COR-L47 (cell line): ENCODE measurements at regions not wholly inside any gene's neighbourhood (a gene's known extent, or its start where the extent isn't known, plus 50 kb on each side); places are given as distances from the start of the nearest gene placed in this dataset.
"Not testable (repeated sequence)": the region's sequence is repeated elsewhere in the genome, so short reads cannot be mapped to it uniquely, and the experiment has no call there.

Experiments
- DNase-seq: peaks from one replicate; lab custom pipeline; 2025; lab: John Stamatoyannopoulos, UW

GRCh38 chr11:105429096-105429910 lies 180.6 kb upstream of the GRIA4 start:
- DNase-seq: no peak

- DNase-seq: no peak
Observed at GRCh38 chr11:105407101-105407500, 202.8 kb upstream of the GRIA4 start.

GRCh38 chr11:105401269-105401809 lies 208.5 kb upstream of the GRIA4 start:
- DNase-seq: no peak

GRCh38 chr11:105399511-105399910 lies 210.4 kb upstream of the GRIA4 start:
- DNase-seq: no peak

- DNase-seq: no peak
Observed at GRCh38 chr11:105398636-105399035, 211.2 kb upstream of the GRIA4 start.

- DNase-seq: no peak
Observed at GRCh38 chr11:105393326-105393725, 216.5 kb upstream of the GRIA4 start.

- no peak for DNase-seq
Observed at GRCh38 chr11:105392556-105392955, 217.3 kb upstream of the GRIA4 start.

- DNase-seq: no peak
Observed at GRCh38 chr11:105389952-105390351, 219.9 kb upstream of the GRIA4 start.

GRCh38 chr11:105388006-105388405 lies 221.9 kb upstream of the GRIA4 start:
- DNase-seq: no peak

- DNase-seq: no peak
Observed at GRCh38 chr11:105381941-105382340, 227.9 kb upstream of the GRIA4 start.

- no peak for DNase-seq
Observed at GRCh38 chr11:105377870-105378269, 232.0 kb upstream of the GRIA4 start.

GRCh38 chr11:105372206-105372605 lies 232.6 kb upstream of the CARD18 start:
- DNase-seq: no peak

- no peak for DNase-seq
Observed at GRCh38 chr11:105371311-105371710, 231.7 kb upstream of the CARD18 start.

- DNase-seq: no peak
Observed at GRCh38 chr11:105368711-105369110, 229.1 kb upstream of the CARD18 start.

- DNase-seq: no peak
Observed at GRCh38 chr11:105367129-105367528, 227.6 kb upstream of the CARD18 start.

- no peak for DNase-seq
Observed at GRCh38 chr11:105361651-105362050, 222.1 kb upstream of the CARD18 start.

- DNase-seq: no peak
Observed at GRCh38 chr11:105357764-105358163, 218.2 kb upstream of the CARD18 start.

GRCh38 chr11:105357146-105357545 lies 217.6 kb upstream of the CARD18 start:
- no peak for DNase-seq

- not testable (repeated sequence) for DNase-seq
Observed at GRCh38 chr11:105349867-105350266, 210.3 kb upstream of the CARD18 start.

- peak; percentile 8 for DNase-seq
Observed at GRCh38 chr11:105344938-105345337, 205.4 kb upstream of the CARD18 start.

GRCh38 chr11:105334025-105334714 lies 194.6 kb upstream of the CARD18 start:
- no peak for DNase-seq

GRCh38 chr11:105333153-105333552 lies 193.6 kb upstream of the CARD18 start:
- DNase-seq: no peak

- DNase-seq: no peak
Observed at GRCh38 chr11:105332171-105332570, 192.6 kb upstream of the CARD18 start.
